ENCODE measurements at regions not wholly inside any gene's neighbourhood (a gene's known extent, or its start where the extent isn't known, plus 50 kb on each side); places are given as distances from the start of the nearest gene placed in this dataset.

DNA sequence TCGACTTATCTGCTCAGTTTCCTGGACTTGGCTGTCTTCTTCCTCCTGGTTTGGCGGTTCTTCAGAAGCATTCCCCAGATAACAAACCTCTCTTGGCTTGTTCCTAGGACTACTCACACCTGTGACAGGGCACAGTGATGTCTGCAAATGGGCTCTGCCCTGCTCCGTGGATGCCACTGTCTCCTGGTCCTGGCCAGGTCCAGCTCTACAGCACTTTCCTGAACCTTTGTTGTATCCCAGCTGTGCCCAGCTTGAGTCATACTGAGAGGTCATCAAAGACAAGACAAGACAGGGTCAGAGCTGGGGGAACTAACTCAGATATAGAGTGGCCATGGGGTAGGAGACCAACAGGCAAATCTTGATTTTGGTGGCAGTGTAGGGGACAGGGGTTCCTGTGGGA lies 102.7 kb upstream of the SLC22A23 start:
- TF ChIP-seq, protein P1, sequence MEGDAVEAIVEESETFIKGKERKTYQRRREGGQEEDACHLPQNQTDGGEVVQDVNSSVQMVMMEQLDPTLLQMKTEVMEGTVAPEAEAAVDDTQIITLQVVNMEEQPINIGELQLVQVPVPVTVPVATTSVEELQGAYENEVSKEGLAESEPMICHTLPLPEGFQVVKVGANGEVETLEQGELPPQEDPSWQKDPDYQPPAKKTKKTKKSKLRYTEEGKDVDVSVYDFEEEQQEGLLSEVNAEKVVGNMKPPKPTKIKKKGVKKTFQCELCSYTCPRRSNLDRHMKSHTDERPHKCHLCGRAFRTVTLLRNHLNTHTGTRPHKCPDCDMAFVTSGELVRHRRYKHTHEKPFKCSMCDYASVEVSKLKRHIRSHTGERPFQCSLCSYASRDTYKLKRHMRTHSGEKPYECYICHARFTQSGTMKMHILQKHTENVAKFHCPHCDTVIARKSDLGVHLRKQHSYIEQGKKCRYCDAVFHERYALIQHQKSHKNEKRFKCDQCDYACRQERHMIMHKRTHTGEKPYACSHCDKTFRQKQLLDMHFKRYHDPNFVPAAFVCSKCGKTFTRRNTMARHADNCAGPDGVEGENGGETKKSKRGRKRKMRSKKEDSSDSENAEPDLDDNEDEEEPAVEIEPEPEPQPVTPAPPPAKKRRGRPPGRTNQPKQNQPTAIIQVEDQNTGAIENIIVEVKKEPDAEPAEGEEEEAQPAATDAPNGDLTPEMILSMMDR (IDR thresholded peaks at IDR 0.05) = no peak
- no peak for TF ChIP-seq POLR2A (IDR thresholded peaks at IDR 0.05)
